ENCODE measurements at regions not wholly inside any gene's neighbourhood (a gene's known extent, or its start where the extent isn't known, plus 50 kb on each side); places are given as distances from the start of the nearest gene placed in this dataset.
A peak's percentile ranks its signal among the peaks of the same experiment; 100 is the strongest.
"Not testable (repeated sequence)": the region's sequence is repeated elsewhere in the genome, so short reads cannot be mapped to it uniquely, and the experiment has no call there.

- Histone ChIP-seq H3K4me3 (ENCODE audit: low read depth, low read length) (no peak overlapping the region), H3K36me3 (ENCODE audit: control insufficient read depth, insufficient read depth, low read length) (no peaks in the 10 kb centered on the region), H3K27me3 (ENCODE audit: control insufficient read depth, insufficient read depth, low read length) (no peaks in the 10 kb centered on the region)
- TF ChIP-seq CTCF (IDR thresholded peaks at IDR 0.05; ENCODE audit: insufficient read depth, low read length, severe bottlenecking): no peak
- DNase-seq (ENCODE audit: low read depth) (no peak), FAIRE-seq (no peak)
Observed at GRCh38 chr1:239125027-239125426, 261.3 kb upstream of the CHRM3 start.

GRCh38 chr1:239123260-239123659 is 263.1 kb upstream of the CHRM3 start:
- H3K4me3 ChIP-seq (ENCODE audit: low read depth, low read length): no peak overlapping the region
- DNase-seq (ENCODE audit: low read depth) (no peak), FAIRE-seq (no peak)
- no peaks in the 10 kb centered on the region for H3K27me3 ChIP-seq (ENCODE audit: control insufficient read depth, insufficient read depth, low read length)
- no peak for TF ChIP-seq CTCF (IDR thresholded peaks at IDR 0.05; ENCODE audit: insufficient read depth, low read length, severe bottlenecking)
- H3K36me3 ChIP-seq (ENCODE audit: control insufficient read depth, insufficient read depth, low read length): no peaks in the 10 kb centered on the region

DNA sequence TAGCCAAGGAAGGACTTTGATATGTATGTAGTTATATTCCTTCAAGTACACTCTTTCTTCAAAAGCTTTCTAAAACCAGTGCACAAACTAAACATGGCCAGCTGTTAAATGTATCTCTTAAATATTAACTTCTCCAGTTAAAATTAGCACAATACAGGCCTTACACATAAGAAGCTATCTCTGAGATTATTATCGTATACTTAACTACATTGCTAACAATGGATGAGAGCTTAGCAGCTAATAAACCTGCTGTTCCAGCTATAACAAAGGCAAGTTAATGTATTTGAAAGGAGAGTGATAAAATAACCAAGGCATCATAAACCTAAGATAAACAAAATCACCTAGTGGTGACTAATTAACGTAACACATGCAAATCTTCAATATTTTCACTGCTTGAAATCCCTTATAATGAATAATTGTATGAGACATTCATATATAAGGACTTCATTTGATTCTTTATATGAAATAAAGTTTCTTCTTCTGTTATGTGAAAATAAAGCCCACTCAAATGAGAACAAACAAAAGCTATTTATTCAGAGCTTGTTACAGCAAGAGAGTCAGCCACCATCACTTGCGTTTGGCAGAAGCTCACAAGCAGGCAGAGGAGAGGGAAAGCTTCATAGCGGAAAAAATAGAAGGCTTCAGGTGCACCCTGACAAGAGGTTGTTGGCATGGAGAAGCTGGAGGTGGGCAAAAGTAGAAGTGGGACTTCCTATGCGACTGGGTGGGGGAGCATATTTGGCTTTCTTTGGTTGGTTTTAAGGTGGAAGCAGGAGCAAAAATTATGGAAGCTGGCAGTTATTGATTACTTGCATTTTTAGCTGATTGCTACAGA is 274.1 kb upstream of the CHRM3 start:
- no peak for TF ChIP-seq CTCF (IDR thresholded peaks at IDR 0.05; ENCODE audit: insufficient read depth, low read length, severe bottlenecking)
- DNase-seq (ENCODE audit: low read depth) (no peak), FAIRE-seq (no peak)
- no peaks in the 10 kb centered on the region for H3K27me3 ChIP-seq (ENCODE audit: control insufficient read depth, insufficient read depth, low read length)
- no peaks in the 10 kb centered on the region for H3K36me3 ChIP-seq (ENCODE audit: control insufficient read depth, insufficient read depth, low read length)
- no peak overlapping the region for H3K4me3 ChIP-seq (ENCODE audit: low read depth, low read length)

- H3K4me3 ChIP-seq (ENCODE audit: low read depth, low read length): no peak overlapping the region
- H3K27me3 ChIP-seq (ENCODE audit: control insufficient read depth, insufficient read depth, low read length): no peaks in the 10 kb centered on the region
- TF ChIP-seq CTCF (IDR thresholded peaks at IDR 0.05; ENCODE audit: insufficient read depth, low read length, severe bottlenecking): no peak
- H3K36me3 ChIP-seq (ENCODE audit: control insufficient read depth, insufficient read depth, low read length): no peaks in the 10 kb centered on the region
- FAIRE-seq (no peak), DNase-seq (ENCODE audit: low read depth) (no peak)
Observed at GRCh38 chr1:239107676-239108075, 278.7 kb upstream of the CHRM3 start.

- not testable (repeated sequence) for FAIRE-seq
Observed at GRCh38 chr1:239106689-239107088, 279.7 kb upstream of the CHRM3 start.

DNA sequence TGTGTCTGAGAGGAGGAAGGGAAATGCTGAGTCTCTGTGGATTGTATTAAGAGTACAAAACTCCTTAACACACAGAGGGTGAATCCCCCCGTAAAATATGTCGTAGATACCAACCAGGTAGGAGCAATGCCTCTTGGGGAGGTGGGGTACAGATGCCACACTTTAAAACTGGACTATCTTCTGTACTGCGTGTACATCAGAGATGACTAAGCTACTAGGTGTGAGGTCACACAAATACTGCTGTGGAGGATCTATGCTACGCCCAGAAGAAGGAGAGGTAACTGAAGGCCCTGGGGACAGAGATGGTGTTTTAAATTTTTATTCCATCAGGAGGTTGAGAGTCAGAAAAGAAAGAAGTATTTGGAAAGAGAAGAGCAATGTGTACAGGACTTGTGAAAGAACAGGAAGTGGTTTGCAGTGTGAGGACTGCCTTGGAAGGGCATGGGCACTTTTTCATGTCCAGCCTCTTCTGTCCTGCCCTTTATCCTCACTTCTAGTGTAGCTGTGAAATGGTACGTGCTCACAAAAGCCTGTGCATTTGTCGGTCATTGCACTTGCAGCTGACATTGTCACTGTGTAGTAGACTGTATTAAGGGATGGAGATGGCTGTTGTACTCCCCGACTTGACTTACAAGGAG is 287.8 kb upstream of the CHRM3 start:
- Histone ChIP-seq H3K27me3 (ENCODE audit: control insufficient read depth, insufficient read depth, low read length) (no peaks in the 10 kb centered on the region), H3K36me3 (ENCODE audit: control insufficient read depth, insufficient read depth, low read length) (no peaks in the 10 kb centered on the region), H3K4me3 (ENCODE audit: low read depth, low read length) (no peak overlapping the region)
- DNase-seq (ENCODE audit: low read depth) (no peak), FAIRE-seq (peak; percentile 66)
- no peak for TF ChIP-seq CTCF (IDR thresholded peaks at IDR 0.05; ENCODE audit: insufficient read depth, low read length, severe bottlenecking)

More at GRCh38 chr1:239106689-239107088, 279.7 kb upstream of the CHRM3 start:
- not testable (repeated sequence) for H3K4me3 ChIP-seq (ENCODE audit: low read depth, low read length); H3K36me3 ChIP-seq (ENCODE audit: control insufficient read depth, insufficient read depth, low read length); H3K27me3 ChIP-seq (ENCODE audit: control insufficient read depth, insufficient read depth, low read length); DNase-seq (ENCODE audit: low read depth)
